SU-DHL-6 (cell line): ENCODE measurements at regions not wholly inside any gene's neighbourhood (a gene's known extent, or its start where the extent isn't known, plus 50 kb on each side); places are given as distances from the start of the nearest gene placed in this dataset.

ENCODE experiments used
- H2AFZ ChIP-seq: fragments of 200-600 bp; sonication (generic); 2 replicates; pipeline ENCODE4 v1.6.1; 2014; ENCODE audit warnings: low read depth, mild to moderate bottlenecking, moderate library complexity, mixed read lengths, antibody characterized with exemption, low read length; ENCODE audit not compliant: severe bottlenecking
- H3F3A ChIP-seq: fragments of 200-600 bp; shearing (Covaris generic); 2 replicates; pipeline ENCODE4 v1.6.0; 2016; ENCODE audit warnings: antibody characterized with exemption, mild to moderate bottlenecking; ENCODE audit not compliant: insufficient read depth
- H3K27ac ChIP-seq: fragments of 200-600 bp; sonication (generic); 2 replicates; pipeline ENCODE4 v1.5.1; 2016; ENCODE audit warnings: low read depth, mild to moderate bottlenecking, low read length, moderate library complexity, mixed read lengths
- H3K27me3 ChIP-seq: fragments of 200-600 bp; sonication (generic), shearing (Covaris generic); 2 replicates; pipeline ENCODE4 v1.6.0; 2014; ENCODE audit warnings: mild to moderate bottlenecking, low read length
- H3K36me3 ChIP-seq: fragments of 200-600 bp; sonication (generic); 2 replicates; pipeline ENCODE4 v1.6.1; 2014; ENCODE audit warnings: mild to moderate bottlenecking, low read length, mixed read lengths
- H3K4me2 ChIP-seq: fragments of 300-600, 200-600 bp; shearing (Covaris generic), sonication (generic); 2 replicates; pipeline ENCODE4 v1.6.0; 2014; ENCODE audit warnings: low read length, low read depth, mild to moderate bottlenecking; ENCODE audit not compliant: poor library complexity, severe bottlenecking
- H3K4me3 ChIP-seq: fragments of 200-600 bp; sonication (generic); 2 replicates; pipeline ENCODE4 v1.5.1; 2014; ENCODE audit warnings: antibody characterized with exemption, low read length, mild to moderate bottlenecking, mixed read lengths; ENCODE audit not compliant: insufficient read depth, poor library complexity, severe bottlenecking
- H3K79me2 ChIP-seq: fragments of 200-600 bp; sonication (generic); 2 replicates; pipeline ENCODE4 v1.6.1; 2014; ENCODE audit warnings: mild to moderate bottlenecking, low read length, moderate library complexity; ENCODE audit not compliant: insufficient read depth
- H3K9ac ChIP-seq: fragments of 200-600 bp; sonication (generic); 2 replicates; pipeline ENCODE4 v1.7.0; 2014; ENCODE audit warnings: mild to moderate bottlenecking, low read length
- H3K9me2 ChIP-seq: fragments of 200-600 bp; sonication (generic); replicated peaks from 2 replicates; pipeline ENCODE4 v1.6.1; 2014; ENCODE audit warnings: low read length; ENCODE audit not compliant: insufficient read depth
- H3K9me3 ChIP-seq: fragments of 200-600 bp; sonication (generic); 2 replicates; pipeline ENCODE4 v1.6.1; 2014; ENCODE audit warnings: low read length, mixed read lengths; ENCODE audit not compliant: insufficient read depth
- H4K20me1 ChIP-seq: fragments of 200-600 bp; sonication (generic); 2 replicates; pipeline ENCODE4 v1.6.1; 2014; ENCODE audit warnings: low read depth, mild to moderate bottlenecking, antibody characterized with exemption, low read length, moderate library complexity, mixed read lengths
- EZH2phosphoT487 ChIP-seq: fragments of 200-600 bp; sonication (generic), shearing (Covaris generic); conservative IDR thresholded peaks from 2 replicates; pipeline ENCODE4 v1.6.1; 2018; ENCODE audit warnings: mild to moderate bottlenecking, antibody characterized with exemption, low read length, moderate library complexity, mixed read lengths
- TF ChIP-seq, protein P1 (sequence below): fragments of 200-600 bp; sonication (generic); IDR thresholded peaks from one replicate; pipeline ENCODE4 v1.5.1; 2017; ENCODE audit warnings: antibody characterized with exemption, mild to moderate bottlenecking, low read length, moderate library complexity; ENCODE audit not compliant: insufficient read depth, poor library complexity, severe bottlenecking

DNA sequence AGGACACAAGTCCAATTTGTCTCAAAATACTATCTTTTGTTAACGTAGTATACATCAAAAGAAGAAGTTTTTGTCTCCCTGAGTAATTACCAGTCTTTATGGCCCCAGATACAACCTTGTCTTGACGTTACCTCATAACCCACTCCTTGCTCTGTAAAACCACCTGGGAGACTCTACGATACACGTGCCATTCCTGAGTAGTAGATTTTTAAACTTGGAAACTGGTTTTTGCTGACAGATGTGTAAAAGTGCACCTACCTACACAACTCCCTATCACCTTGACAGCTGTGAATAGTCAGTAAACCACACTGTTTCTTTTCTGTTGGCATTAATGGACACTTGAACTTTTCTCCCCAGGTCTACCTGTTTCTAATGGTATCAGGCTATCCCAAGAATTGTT, 51.7 kb upstream of the RARB start:
- no peak overlapping the region for H3K9ac ChIP-seq
- H3K9me3 ChIP-seq: no peaks in the 10 kb centered on the region
- no peaks in the 10 kb centered on the region for H3F3A ChIP-seq
- no peaks in the 10 kb centered on the region for H3K27me3 ChIP-seq
- no peak overlapping the region for H3K4me2 ChIP-seq
- H3K27ac ChIP-seq: no peak overlapping the region
- no peaks in the 10 kb centered on the region for H4K20me1 ChIP-seq
- no peaks in the 10 kb centered on the region for H3K36me3 ChIP-seq
- H3K4me3 ChIP-seq: no peak overlapping the region
- TF ChIP-seq EZH2phosphoT487: no peak
- TF ChIP-seq, protein P1, sequence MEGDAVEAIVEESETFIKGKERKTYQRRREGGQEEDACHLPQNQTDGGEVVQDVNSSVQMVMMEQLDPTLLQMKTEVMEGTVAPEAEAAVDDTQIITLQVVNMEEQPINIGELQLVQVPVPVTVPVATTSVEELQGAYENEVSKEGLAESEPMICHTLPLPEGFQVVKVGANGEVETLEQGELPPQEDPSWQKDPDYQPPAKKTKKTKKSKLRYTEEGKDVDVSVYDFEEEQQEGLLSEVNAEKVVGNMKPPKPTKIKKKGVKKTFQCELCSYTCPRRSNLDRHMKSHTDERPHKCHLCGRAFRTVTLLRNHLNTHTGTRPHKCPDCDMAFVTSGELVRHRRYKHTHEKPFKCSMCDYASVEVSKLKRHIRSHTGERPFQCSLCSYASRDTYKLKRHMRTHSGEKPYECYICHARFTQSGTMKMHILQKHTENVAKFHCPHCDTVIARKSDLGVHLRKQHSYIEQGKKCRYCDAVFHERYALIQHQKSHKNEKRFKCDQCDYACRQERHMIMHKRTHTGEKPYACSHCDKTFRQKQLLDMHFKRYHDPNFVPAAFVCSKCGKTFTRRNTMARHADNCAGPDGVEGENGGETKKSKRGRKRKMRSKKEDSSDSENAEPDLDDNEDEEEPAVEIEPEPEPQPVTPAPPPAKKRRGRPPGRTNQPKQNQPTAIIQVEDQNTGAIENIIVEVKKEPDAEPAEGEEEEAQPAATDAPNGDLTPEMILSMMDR: no peak
- H2AFZ ChIP-seq: no peak overlapping the region
- H3K79me2 ChIP-seq: no peaks in the 10 kb centered on the region
- H3K9me2 ChIP-seq: no peaks in the 10 kb centered on the region

DNA sequence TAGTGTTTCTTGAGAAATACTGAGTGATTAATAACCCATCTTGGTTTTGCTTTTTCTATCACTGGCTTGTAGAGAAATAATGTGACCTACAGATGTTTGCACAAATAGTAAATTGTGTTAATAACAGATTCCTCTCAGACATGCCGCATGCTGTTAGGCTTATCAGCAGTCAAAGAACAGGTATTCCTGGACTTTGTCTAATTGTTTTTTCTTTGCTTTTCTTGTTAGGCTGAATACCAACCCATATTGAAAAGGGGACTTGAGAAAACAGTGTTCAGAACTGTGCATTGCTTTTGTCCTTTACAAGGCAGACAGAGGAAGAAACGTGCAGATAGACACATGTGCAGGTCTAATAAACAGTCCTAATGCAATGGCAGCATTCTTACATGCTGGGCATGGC, 51.0 kb upstream of the RARB start:
- no peaks in the 10 kb centered on the region for H3K36me3 ChIP-seq
- no peak overlapping the region for H2AFZ ChIP-seq
- H3K9me3 ChIP-seq: no peaks in the 10 kb centered on the region
- H3K9me2 ChIP-seq: no peaks in the 10 kb centered on the region
- no peaks in the 10 kb centered on the region for H3K79me2 ChIP-seq
- H3K4me3 ChIP-seq: no peak overlapping the region
- no peaks in the 10 kb centered on the region for H3K27me3 ChIP-seq
- H4K20me1 ChIP-seq: no peaks in the 10 kb centered on the region
- no peak overlapping the region for H3K9ac ChIP-seq
- H3F3A ChIP-seq: no peaks in the 10 kb centered on the region
- no peak overlapping the region for H3K27ac ChIP-seq
- TF ChIP-seq, protein P1: no peak
- no peak for TF ChIP-seq EZH2phosphoT487
- H3K4me2 ChIP-seq: no peak overlapping the region
